ENCODE measurements at regions not wholly inside any gene's neighbourhood (a gene's known extent, or its start where the extent isn't known, plus 50 kb on each side); places are given as distances from the start of the nearest gene placed in this dataset.

- Histone ChIP-seq H3K27ac (no peak overlapping the region), H3K4me1 (no peaks in the 10 kb centered on the region), H3K27me3 (no peaks in the 10 kb centered on the region), H3K9me3 (no peaks in the 10 kb centered on the region), H3K4me3 (no peak overlapping the region), H3K36me3 (no peaks in the 10 kb centered on the region)
- TF ChIP-seq CTCF (IDR thresholded peaks at IDR 0.05) (no peak), POLR2AphosphoS5 (IDR thresholded peaks at IDR 0.05; ENCODE audit: insufficient read depth in 1 of 2, low read depth in 1 of 2) (no peak), POLR2A (IDR thresholded peaks at IDR 0.05) (no peak)
- DNase-seq (ENCODE audit: extremely low spot score in 2 of 2): no peak
- intact Hi-C loops (cut with DNase I): no loop called here
Observed at GRCh38 chr2:64848363-64848762, 140.8 kb upstream of the SLC1A4 start.

GRCh38 chr2:64848945-64849344 is 140.3 kb upstream of the SLC1A4 start:
- H3K4me3 ChIP-seq: no peak overlapping the region
- no peak for DNase-seq (ENCODE audit: extremely low spot score in 2 of 2)
- intact Hi-C loops (cut with DNase I): no loop called here
- no peak for TF ChIP-seq CTCF (IDR thresholded peaks at IDR 0.05)
- no peak for TF ChIP-seq POLR2AphosphoS5 (IDR thresholded peaks at IDR 0.05; ENCODE audit: insufficient read depth in 1 of 2, low read depth in 1 of 2)
- TF ChIP-seq POLR2A (IDR thresholded peaks at IDR 0.05): no peak
- no peaks in the 10 kb centered on the region for H3K4me1 ChIP-seq
- no peaks in the 10 kb centered on the region for H3K9me3 ChIP-seq
- no peaks in the 10 kb centered on the region for H3K27me3 ChIP-seq
- H3K27ac ChIP-seq: no peak overlapping the region
- no peaks in the 10 kb centered on the region for H3K36me3 ChIP-seq

GRCh38 chr2:64850642-64851041 is 138.6 kb upstream of the SLC1A4 start:
- intact Hi-C loops (cut with DNase I): no loop called here
- Histone ChIP-seq H3K9me3 (no peaks in the 10 kb centered on the region), H3K4me3 (no peak overlapping the region), H3K4me1 (no peaks in the 10 kb centered on the region), H3K36me3 (no peaks in the 10 kb centered on the region), H3K27ac (no peak overlapping the region), H3K27me3 (no peaks in the 10 kb centered on the region)
- TF ChIP-seq POLR2A (IDR thresholded peaks at IDR 0.05) (no peak), CTCF (IDR thresholded peaks at IDR 0.05) (no peak), POLR2AphosphoS5 (IDR thresholded peaks at IDR 0.05; ENCODE audit: insufficient read depth in 1 of 2, low read depth in 1 of 2) (no peak)
- DNase-seq (ENCODE audit: extremely low spot score in 2 of 2): no peak

- Histone ChIP-seq H3K27ac (no peak overlapping the region), H3K4me3 (no peak overlapping the region), H3K4me1 (peaks cover 9% of the 10 kb centered on the region), H3K27me3 (no peaks in the 10 kb centered on the region), H3K9me3 (no peaks in the 10 kb centered on the region), H3K36me3 (no peaks in the 10 kb centered on the region)
- no peak for DNase-seq (ENCODE audit: extremely low spot score in 2 of 2)
- intact Hi-C loops (cut with DNase I): no loop called here
- TF ChIP-seq POLR2AphosphoS5 (IDR thresholded peaks at IDR 0.05; ENCODE audit: insufficient read depth in 1 of 2, low read depth in 1 of 2): no peak
- TF ChIP-seq POLR2A (IDR thresholded peaks at IDR 0.05): no peak
- TF ChIP-seq CTCF (IDR thresholded peaks at IDR 0.05): no peak
Observed at GRCh38 chr2:64852771-64853241, 136.4 kb upstream of the SLC1A4 start.

- Histone ChIP-seq H3K9me3 (no peaks in the 10 kb centered on the region), H3K27me3 (no peaks in the 10 kb centered on the region), H3K4me1 (peaks cover 14% of the 10 kb centered on the region), H3K36me3 (no peaks in the 10 kb centered on the region), H3K4me3 (no peak overlapping the region), H3K27ac (no peak overlapping the region)
- intact Hi-C loops (cut with DNase I): no loop called here
- TF ChIP-seq POLR2A (IDR thresholded peaks at IDR 0.05) (no peak), POLR2AphosphoS5 (IDR thresholded peaks at IDR 0.05; ENCODE audit: insufficient read depth in 1 of 2, low read depth in 1 of 2) (no peak), CTCF (IDR thresholded peaks at IDR 0.05) (no peak)
- no peak for DNase-seq (ENCODE audit: extremely low spot score in 2 of 2)
Observed at GRCh38 chr2:64853306-64853705, 135.9 kb upstream of the SLC1A4 start.
